D721Med (cell line): ENCODE measurements at regions not wholly inside any gene's neighbourhood (a gene's known extent, or its start where the extent isn't known, plus 50 kb on each side); places are given as distances from the start of the nearest gene placed in this dataset.

Experiments
- DNase-seq: peaks from one replicate; pipeline ENCODE4 v3.0.0; 2011; ENCODE audit warnings: low spot score; ENCODE audit not compliant: insufficient read length
- FAIRE-seq: peaks from 2 replicates; lab custom pipeline; 2011; peaks lifted over from hg19 to GRCh38; lab: Jason Lieb, UNC
- TF ChIP-seq, protein P1 (sequence below): IDR thresholded peaks from 2 replicates; pipeline ENCODE4 v1.5.1; 2012; ENCODE audit warnings: mild to moderate bottlenecking, control low read depth; ENCODE audit not compliant: insufficient read depth; ENCODE audit errors: missing control alignments

DNA sequence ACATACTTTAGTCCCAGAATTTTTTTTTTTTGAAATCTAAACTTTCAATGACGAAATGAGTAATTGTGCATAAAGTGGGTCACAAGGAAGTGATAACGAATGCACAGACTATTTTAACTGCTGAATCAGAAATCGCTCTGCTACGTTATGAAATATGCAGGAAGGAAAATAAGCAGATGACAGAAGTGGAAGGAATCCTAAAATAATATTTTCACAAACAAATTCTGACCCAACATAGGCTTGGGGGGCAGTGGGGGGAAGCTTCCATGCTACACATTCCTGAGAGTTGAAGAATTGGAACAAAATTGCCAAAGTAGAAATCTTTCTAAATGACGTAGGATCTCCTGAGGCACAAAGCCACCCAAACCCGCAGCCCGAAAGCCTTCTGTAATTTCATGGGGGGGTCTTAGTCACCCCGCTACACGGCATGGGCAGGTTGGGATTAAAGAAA, 89.6 kb downstream of the ARF6 start:
- no peak for DNase-seq
- no peak for FAIRE-seq
- TF ChIP-seq, protein P1, sequence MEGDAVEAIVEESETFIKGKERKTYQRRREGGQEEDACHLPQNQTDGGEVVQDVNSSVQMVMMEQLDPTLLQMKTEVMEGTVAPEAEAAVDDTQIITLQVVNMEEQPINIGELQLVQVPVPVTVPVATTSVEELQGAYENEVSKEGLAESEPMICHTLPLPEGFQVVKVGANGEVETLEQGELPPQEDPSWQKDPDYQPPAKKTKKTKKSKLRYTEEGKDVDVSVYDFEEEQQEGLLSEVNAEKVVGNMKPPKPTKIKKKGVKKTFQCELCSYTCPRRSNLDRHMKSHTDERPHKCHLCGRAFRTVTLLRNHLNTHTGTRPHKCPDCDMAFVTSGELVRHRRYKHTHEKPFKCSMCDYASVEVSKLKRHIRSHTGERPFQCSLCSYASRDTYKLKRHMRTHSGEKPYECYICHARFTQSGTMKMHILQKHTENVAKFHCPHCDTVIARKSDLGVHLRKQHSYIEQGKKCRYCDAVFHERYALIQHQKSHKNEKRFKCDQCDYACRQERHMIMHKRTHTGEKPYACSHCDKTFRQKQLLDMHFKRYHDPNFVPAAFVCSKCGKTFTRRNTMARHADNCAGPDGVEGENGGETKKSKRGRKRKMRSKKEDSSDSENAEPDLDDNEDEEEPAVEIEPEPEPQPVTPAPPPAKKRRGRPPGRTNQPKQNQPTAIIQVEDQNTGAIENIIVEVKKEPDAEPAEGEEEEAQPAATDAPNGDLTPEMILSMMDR: no peak

GRCh38 chr14:49984424-49984823, 91.5 kb downstream of the ARF6 start:
- TF ChIP-seq, protein P1: no peak
- no peak for DNase-seq
- no peak for FAIRE-seq

DNA sequence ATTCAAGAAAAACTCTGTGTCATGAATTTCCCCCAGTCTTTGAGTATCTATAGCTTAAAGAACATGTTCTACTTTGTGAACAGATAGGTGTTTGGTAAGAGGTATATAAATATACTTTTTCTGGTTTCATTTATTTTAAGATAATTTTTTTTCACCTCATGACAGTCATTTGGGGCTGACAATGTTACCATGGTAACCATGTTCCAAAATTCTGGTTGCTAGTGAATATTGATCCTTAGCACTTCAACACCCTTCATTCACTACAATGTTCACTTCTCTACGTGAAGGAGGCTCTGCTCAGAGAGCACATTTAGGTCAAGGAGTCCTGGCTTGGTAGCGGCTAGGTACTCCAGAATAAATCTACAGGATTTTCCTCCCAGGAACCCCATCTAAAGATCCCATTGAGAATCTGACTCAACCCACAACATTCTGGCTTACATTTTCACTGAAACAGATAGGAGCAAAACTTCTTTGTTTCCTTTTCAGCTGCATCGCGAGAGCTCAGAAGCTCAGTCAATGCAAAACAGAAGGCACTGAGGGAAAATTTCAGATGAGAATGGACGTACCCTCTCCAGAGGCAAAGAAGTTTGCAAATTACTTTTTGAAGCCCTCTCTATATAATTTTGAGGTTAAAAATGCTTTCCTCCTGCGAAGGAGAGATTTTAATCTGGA, 93.6 kb downstream of the ARF6 start:
- DNase-seq (no peak), FAIRE-seq (no peak)
- TF ChIP-seq, protein P1: no peak

- DNase-seq: no peak
- no peak for FAIRE-seq
- TF ChIP-seq, protein P1: no peak
Observed at GRCh38 chr14:49988080-49988990, 95.5 kb downstream of the ARF6 start.

DNA sequence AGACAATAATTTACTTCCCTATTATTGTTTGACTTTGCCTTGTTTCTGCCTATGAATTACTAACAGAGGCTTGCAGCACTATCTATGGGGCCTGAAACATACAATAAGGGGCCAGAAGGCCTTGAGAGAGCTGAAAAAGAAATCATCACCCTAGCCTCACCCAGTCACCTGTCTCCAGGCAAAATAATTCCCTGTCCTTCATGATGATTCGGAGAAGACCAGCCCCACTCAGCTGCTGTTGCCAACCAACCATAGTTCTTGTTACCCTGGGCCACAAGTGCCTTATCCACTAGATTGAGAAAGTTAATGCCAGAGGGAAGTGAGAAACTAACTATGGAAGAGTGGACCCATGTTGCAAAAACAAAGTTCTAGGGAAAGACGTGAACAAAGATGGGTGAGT, 97.1 kb downstream of the ARF6 start:
- TF ChIP-seq, protein P1: no peak
- no peak for DNase-seq
- no peak for FAIRE-seq

DNA sequence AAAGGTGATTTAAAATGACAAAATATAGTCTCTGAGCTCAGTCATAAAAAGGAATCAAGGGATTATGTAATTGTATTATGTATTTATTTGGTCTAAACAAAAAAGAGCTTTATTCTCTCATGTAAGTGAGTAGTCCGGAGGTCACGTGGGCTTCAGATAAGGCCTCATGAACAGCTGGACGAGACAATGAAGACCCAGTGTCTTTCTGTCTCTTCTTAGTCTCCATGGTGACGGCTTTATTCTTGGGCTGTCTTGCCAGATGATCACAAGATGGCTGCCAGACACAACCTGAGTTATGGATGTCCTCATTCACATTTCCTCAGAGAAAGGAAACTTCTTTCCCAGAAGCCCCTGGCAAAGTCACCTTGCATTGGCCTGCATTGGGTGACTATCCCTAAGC, 98.6 kb downstream of the ARF6 start:
- FAIRE-seq (peak; percentile 41), DNase-seq (no peak)
- TF ChIP-seq, protein P1: no peak
